HCT116 (cell line): ENCODE measurements at regions not wholly inside any gene's neighbourhood (a gene's known extent, or its start where the extent isn't known, plus 50 kb on each side); places are given as distances from the start of the nearest gene placed in this dataset.

ENCODE experiments used
- ATAC-seq: fragments of 200-7000 bp; cut with Tn5 transposase; 2 replicates; pipeline ENCODE4 v1.9.1; 2020; ENCODE audit warnings: mild to moderate bottlenecking, moderate library complexity
- BruUV-seq: library from RNA; stranded (reverse); fragments of 400-500 nt; replicated peaks from 2 replicates; lab custom pipeline; 2021; lab: Mats Ljungman, UMichigan
- CTCF ChIA-PET: fragments of 300-600 bp; sonication (Branson Sonifier 250); formaldehyde crosslinking; loops from one replicate; lab custom pipeline; 2021; ENCODE audit warnings: antibody characterized with exemption; lab: Charles Lee
- POLR2A ChIA-PET: fragments of 300-600, 350-600 bp; sonication (Branson Sonifier 250); formaldehyde crosslinking; loops from one replicate; lab custom pipeline; 2021; ENCODE audit warnings: antibody characterized with exemption; lab: Charles Lee
- RAD21 ChIA-PET, 2 experiments: fragments of 300-600 bp; sonication (Branson Sonifier 250); formaldehyde crosslinking; loops; one replicate each; lab custom pipeline; 2023; ENCODE audit warnings: low total read pairs in 2 of 2; ENCODE audit not compliant: uncharacterized antibody in 2 of 2, unreplicated experiment in 2 of 2, low non-redundant PET in 1 of 2; lab: Charles Lee
- DNase-seq: peaks from one replicate; pipeline ENCODE4 v3.0.0-alpha.2; 2010; ENCODE audit warnings: low read depth, low spot score
- H2AFZ ChIP-seq: fragments of 200-600 bp; shearing (Covaris generic), sonication (generic); 2 replicates; pipeline ENCODE4 v1.6.1; 2017; ENCODE audit warnings: low read depth, mixed run types, mixed read lengths, antibody characterized with exemption, low read length; ENCODE audit not compliant: poor library complexity, severe bottlenecking
- H3K27ac ChIP-seq: 2 replicates; pipeline ENCODE4 v1.5.1; 2012; ENCODE audit warnings: low read depth, low read length
- H3K27me3 ChIP-seq: fragments of 200-600 bp; sonication (generic); 2 replicates; pipeline ENCODE4 v1.6.1; 2016; ENCODE audit warnings: mixed run types, low read length, mixed read lengths; ENCODE audit not compliant: insufficient read depth
- H3K36me3 ChIP-seq, 2 experiments: fragments of 200-500 bp in 1 of 2; fragments of 200-600 bp in 1 of 2; sonication (Bioruptor generic) in 1 of 2; sonication (generic) in 1 of 2; 2 replicates each; pipeline versions ENCODE4 v1.5.1 to v1.6.1; 2014 to 2016; ENCODE audit warnings: low read length in 2 of 2, inconsistent platforms in 1 of 2, mixed read lengths in 1 of 2, mixed run types in 1 of 2; ENCODE audit not compliant: insufficient read depth in 2 of 2, control insufficient read depth in 1 of 2
- H3K4me1 ChIP-seq, 2 experiments: fragments of 200-600 bp in 1 of 2; sonication (generic) in 1 of 2; 2 replicates each; pipeline versions ENCODE4 v1.5.1 to v1.6.1; 2012 to 2017; ENCODE audit warnings: low read length in 2 of 2, inconsistent platforms in 1 of 2, mild to moderate bottlenecking in 1 of 2, mixed read lengths in 1 of 2, mixed run types in 1 of 2, moderate library complexity in 1 of 2; ENCODE audit not compliant: insufficient read depth in 2 of 2, control insufficient read depth in 1 of 2
- H3K4me2 ChIP-seq: fragments of 200-600 bp; sonication (generic); 2 replicates; pipeline ENCODE4 v1.6.1; 2017; ENCODE audit warnings: mixed run types, low read length, mixed read lengths
- H3K4me3 ChIP-seq, 2 experiments: fragments of 200-600 bp in 1 of 2; sonication (generic) in 1 of 2; replicated peaks in 1 of 2; 2 replicates each; pipeline ENCODE4 v1.5.1; 2011 to 2016; ENCODE audit warnings: low read length in 2 of 2, control low read depth in 1 of 2, low read depth in 1 of 2, mild to moderate bottlenecking in 1 of 2, mixed read lengths in 1 of 2, mixed run types in 1 of 2
- H3K79me2 ChIP-seq: fragments of 200-600 bp; sonication (generic); 2 replicates; pipeline ENCODE4 v1.6.1; 2017; ENCODE audit warnings: mild to moderate bottlenecking, mixed run types, low read length, moderate library complexity, mixed read lengths; ENCODE audit not compliant: insufficient read depth
- H3K9ac ChIP-seq: fragments of 200-600 bp; sonication (generic); 2 replicates; pipeline ENCODE4 v1.6.1; 2016; ENCODE audit warnings: low read length, mixed read lengths
- H3K9me2 ChIP-seq: fragments of 200-600 bp; sonication (generic), shearing (Covaris generic); 2 replicates; pipeline ENCODE4 v1.6.1; 2017; ENCODE audit warnings: mixed run types, mild to moderate bottlenecking, moderate library complexity; ENCODE audit not compliant: insufficient read depth
- H3K9me3 ChIP-seq, 2 experiments: fragments of 200-500 bp in 1 of 2; fragments of 200-600 bp in 1 of 2; sonication (Bioruptor generic) in 1 of 2; sonication (generic) in 1 of 2; 2 replicates each; pipeline ENCODE4 v1.6.1; 2014 to 2017; ENCODE audit warnings: low read length in 2 of 2, mixed read lengths in 2 of 2, inconsistent platforms in 1 of 2, low read depth in 1 of 2, mild to moderate bottlenecking in 1 of 2, mixed run types in 1 of 2, moderate library complexity in 1 of 2; ENCODE audit not compliant: control insufficient read depth in 1 of 2, insufficient read depth in 1 of 2
- H4K20me1 ChIP-seq: fragments of 200-600 bp; sonication (generic), shearing (Covaris generic); 2 replicates; pipeline ENCODE4 v1.6.1; 2017; ENCODE audit warnings: mixed run types, mild to moderate bottlenecking, moderate library complexity; ENCODE audit not compliant: insufficient read depth
- RAD21 ChIP-seq: IDR thresholded peaks from 2 replicates; pipeline ENCODE4 v1.6.1; 2012; ENCODE audit warnings: low read depth, mild to moderate bottlenecking
- SP1 ChIP-seq: IDR thresholded peaks from 2 replicates; pipeline ENCODE4 v1.6.1; 2012; ENCODE audit warnings: low read depth
- intact Hi-C: fragments of 100-400 bp; cut with micrococcal nuclease; formaldehyde crosslinking; loops from 2 replicates; pipeline ENCODE4 v1.10.0; 2022
- TF ChIP-seq, protein P1 (sequence below): IDR thresholded peaks from 2 replicates; pipeline ENCODE4 v1.6.1; 2011; ENCODE audit warnings: mild to moderate bottlenecking, low read length, moderate library complexity; ENCODE audit not compliant: insufficient replicate concordance; ENCODE audit errors: extremely low read depth
- TF ChIP-seq, protein P2 (sequence below): IDR thresholded peaks from 2 replicates; pipeline ENCODE4 v1.6.1; 2012; ENCODE audit warnings: low read depth

DNA sequence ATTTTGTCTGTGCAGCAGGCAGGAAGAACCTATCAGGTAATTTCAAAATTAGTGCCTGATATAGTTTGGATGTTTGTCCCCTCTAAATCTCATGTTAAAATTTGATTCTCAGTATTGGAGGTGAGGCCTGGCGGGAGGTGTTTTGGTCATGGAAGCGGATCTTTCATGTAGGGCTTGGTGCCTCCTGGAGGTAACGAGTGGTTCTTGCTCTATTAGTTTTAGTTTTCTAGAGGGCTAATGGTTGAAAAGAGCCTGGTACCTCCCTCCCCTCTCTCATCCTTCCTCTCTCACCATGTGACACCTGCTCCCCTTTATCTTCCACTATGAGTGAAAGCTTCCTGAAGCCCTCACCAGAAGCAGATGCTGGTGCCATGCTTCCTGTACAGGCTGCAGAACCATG lies 106.3 kb downstream of the DRD1 start:
- H3K4me2 ChIP-seq: no peak overlapping the region
- peaks cover 0 to 8% of the 10 kb centered on the region in 2 experiments; a peak in 1 of 4 replicates for H3K4me1 ChIP-seq
- H3K36me3 ChIP-seq: no peaks in the 10 kb centered on the region
- DNase-seq (no peak), ATAC-seq (0 out of 2 replicates have a peak, but pooled peaks have one; percentile 30)
- H2AFZ ChIP-seq: no peak overlapping the region
- H3K9me3 ChIP-seq: no peaks in the 10 kb centered on the region
- no peak overlapping the region for H3K9ac ChIP-seq
- CTCF ChIA-PET: no interaction called here
- H3K27me3 ChIP-seq: no peaks in the 10 kb centered on the region
- RAD21 ChIA-PET: no interaction called here
- POLR2A ChIA-PET: no interaction called here
- no peaks in the 10 kb centered on the region for H3K9me2 ChIP-seq
- no peak overlapping the region for H3K27ac ChIP-seq
- H4K20me1 ChIP-seq: no peaks in the 10 kb centered on the region
- H3K4me3 ChIP-seq: no peak overlapping the region
- BruUV-seq: no TSS peak
- intact Hi-C loops: no loop called here
- H3K79me2 ChIP-seq: no peaks in the 10 kb centered on the region
- peak; percentile 14; the same call in 1 of the 2 replicates for TF ChIP-seq RAD21
- TF ChIP-seq SP1: no peak

DNA sequence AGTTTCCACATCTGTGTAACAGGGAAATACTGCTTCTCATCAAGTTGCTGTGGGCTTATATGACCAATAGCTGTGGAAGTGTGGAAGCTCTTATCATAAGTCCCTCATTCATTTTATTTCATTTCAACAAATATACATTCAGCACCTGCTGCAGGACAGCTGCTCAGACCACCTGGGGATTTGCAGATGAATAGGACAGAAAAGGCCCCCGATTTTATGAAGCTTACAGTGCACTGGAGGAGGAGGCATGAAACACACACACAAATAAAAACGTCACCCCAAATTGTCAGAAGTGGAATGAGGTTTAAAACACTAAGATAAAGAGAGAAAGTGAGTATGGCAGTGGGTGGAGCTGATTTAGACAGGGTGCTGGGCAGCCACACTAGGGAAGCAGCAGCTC lies 107.2 kb downstream of the DRD1 start:
- intact Hi-C loops: no loop called here
- Histone ChIP-seq H3K4me2 (no peak overlapping the region), H4K20me1 (no peaks in the 10 kb centered on the region), H3K27me3 (no peaks in the 10 kb centered on the region), H3K79me2 (no peaks in the 10 kb centered on the region), H3K27ac (no peak overlapping the region), H3K9me3 (no peaks in the 10 kb centered on the region), H3K9ac (no peak overlapping the region), H3K4me1 (peaks cover 0 to 8% of the 10 kb centered on the region in 2 experiments; a peak in 1 of 4 replicates), H2AFZ (peak overlapping the region; percentile 16), H3K9me2 (no peaks in the 10 kb centered on the region), H3K4me3 (no peak overlapping the region), H3K36me3 (no peaks in the 10 kb centered on the region)
- ChIA-PET POLR2A (no interaction called here), CTCF (no interaction called here), RAD21 (no interaction called here)
- DNase-seq (no peak), ATAC-seq (no peak)
- TF ChIP-seq, protein P1, sequence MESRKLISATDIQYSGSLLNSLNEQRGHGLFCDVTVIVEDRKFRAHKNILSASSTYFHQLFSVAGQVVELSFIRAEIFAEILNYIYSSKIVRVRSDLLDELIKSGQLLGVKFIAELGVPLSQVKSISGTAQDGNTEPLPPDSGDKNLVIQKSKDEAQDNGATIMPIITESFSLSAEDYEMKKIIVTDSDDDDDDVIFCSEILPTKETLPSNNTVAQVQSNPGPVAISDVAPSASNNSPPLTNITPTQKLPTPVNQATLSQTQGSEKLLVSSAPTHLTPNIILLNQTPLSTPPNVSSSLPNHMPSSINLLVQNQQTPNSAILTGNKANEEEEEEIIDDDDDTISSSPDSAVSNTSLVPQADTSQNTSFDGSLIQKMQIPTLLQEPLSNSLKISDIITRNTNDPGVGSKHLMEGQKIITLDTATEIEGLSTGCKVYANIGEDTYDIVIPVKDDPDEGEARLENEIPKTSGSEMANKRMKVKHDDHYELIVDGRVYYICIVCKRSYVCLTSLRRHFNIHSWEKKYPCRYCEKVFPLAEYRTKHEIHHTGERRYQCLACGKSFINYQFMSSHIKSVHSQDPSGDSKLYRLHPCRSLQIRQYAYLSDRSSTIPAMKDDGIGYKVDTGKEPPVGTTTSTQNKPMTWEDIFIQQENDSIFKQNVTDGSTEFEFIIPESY: no peak
- TF ChIP-seq, protein P2, sequence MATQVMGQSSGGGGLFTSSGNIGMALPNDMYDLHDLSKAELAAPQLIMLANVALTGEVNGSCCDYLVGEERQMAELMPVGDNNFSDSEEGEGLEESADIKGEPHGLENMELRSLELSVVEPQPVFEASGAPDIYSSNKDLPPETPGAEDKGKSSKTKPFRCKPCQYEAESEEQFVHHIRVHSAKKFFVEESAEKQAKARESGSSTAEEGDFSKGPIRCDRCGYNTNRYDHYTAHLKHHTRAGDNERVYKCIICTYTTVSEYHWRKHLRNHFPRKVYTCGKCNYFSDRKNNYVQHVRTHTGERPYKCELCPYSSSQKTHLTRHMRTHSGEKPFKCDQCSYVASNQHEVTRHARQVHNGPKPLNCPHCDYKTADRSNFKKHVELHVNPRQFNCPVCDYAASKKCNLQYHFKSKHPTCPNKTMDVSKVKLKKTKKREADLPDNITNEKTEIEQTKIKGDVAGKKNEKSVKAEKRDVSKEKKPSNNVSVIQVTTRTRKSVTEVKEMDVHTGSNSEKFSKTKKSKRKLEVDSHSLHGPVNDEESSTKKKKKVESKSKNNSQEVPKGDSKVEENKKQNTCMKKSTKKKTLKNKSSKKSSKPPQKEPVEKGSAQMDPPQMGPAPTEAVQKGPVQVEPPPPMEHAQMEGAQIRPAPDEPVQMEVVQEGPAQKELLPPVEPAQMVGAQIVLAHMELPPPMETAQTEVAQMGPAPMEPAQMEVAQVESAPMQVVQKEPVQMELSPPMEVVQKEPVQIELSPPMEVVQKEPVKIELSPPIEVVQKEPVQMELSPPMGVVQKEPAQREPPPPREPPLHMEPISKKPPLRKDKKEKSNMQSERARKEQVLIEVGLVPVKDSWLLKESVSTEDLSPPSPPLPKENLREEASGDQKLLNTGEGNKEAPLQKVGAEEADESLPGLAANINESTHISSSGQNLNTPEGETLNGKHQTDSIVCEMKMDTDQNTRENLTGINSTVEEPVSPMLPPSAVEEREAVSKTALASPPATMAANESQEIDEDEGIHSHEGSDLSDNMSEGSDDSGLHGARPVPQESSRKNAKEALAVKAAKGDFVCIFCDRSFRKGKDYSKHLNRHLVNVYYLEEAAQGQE: peak; percentile 36
- BruUV-seq: no TSS peak
